CD14-positive monocyte (primary cell): ENCODE measurements at regions not wholly inside any gene's neighbourhood (a gene's known extent, or its start where the extent isn't known, plus 50 kb on each side); places are given as distances from the start of the nearest gene placed in this dataset.

Experiments used
- DNase-seq, 3 donors: peaks; one replicate each; pipeline ENCODE4 v3.0.0-alpha.2; 2011 to 2022
- H2AFZ ChIP-seq: 2 replicates; pipeline ENCODE4 v1.6.0; 2012; ENCODE audit warnings: mild to moderate bottlenecking, low read depth, low read length, inconsistent platforms; ENCODE audit not compliant: insufficient read depth, poor library complexity, severe bottlenecking
- H3K27ac ChIP-seq, 2 donors: 1 replicate in 1 of 2; 2 replicates in 1 of 2; pipeline ENCODE4 v1.5.1; 2012 to 2013; ENCODE audit warnings: low read length in 2 of 2, control low read depth in 1 of 2, inconsistent platforms in 1 of 2, low read depth in 1 of 2, mild to moderate bottlenecking in 1 of 2
- H3K27me3 ChIP-seq, 2 donors: one replicate each; pipeline versions ENCODE4 v1.6.0 to v1.6.1; 2011 to 2013; ENCODE audit warnings: low read length in 2 of 2; ENCODE audit not compliant: control insufficient read depth in 2 of 2, insufficient read depth in 2 of 2
- H3K36me3 ChIP-seq, 2 donors: replicated peaks in 1 of 2; 1 replicate in 1 of 2; 2 replicates in 1 of 2; pipeline versions ENCODE4 v1.5.1 to v1.6.1; 2012 to 2013; ENCODE audit warnings: low read length in 2 of 2, control low read depth in 1 of 2, inconsistent platforms in 1 of 2, mild to moderate bottlenecking in 1 of 2; ENCODE audit not compliant: insufficient read depth in 2 of 2, control insufficient read depth in 1 of 2
- H3K4me1 ChIP-seq, 2 donors: 1 replicate in 1 of 2; 2 replicates in 1 of 2; pipeline versions ENCODE4 v1.5.1 to v1.6.1; 2012 to 2013; ENCODE audit warnings: low read length in 2 of 2, control low read depth in 1 of 2, inconsistent platforms in 1 of 2, mild to moderate bottlenecking in 1 of 2, moderate library complexity in 1 of 2; ENCODE audit not compliant: insufficient read depth in 2 of 2, control insufficient read depth in 1 of 2
- H3K4me2 ChIP-seq: replicated peaks from 2 replicates; pipeline ENCODE3; 2012; ENCODE audit warnings: low read length, moderate library complexity, mild to moderate bottlenecking; ENCODE audit not compliant: poor library complexity, severe bottlenecking; ENCODE audit errors: extremely low read depth
- H3K4me3 ChIP-seq, 3 experiments: fragments of 200-600 bp in 1 of 3; sonication (generic) in 1 of 3; replicated peaks in 1 of 3; 1 replicate in 2 of 3; 2 replicates in 1 of 3; pipeline ENCODE4 v1.5.1; 2011 to 2013; ENCODE audit warnings: low read length in 3 of 3, mild to moderate bottlenecking in 3 of 3, control low read depth in 2 of 3, low read depth in 2 of 3, inconsistent platforms in 1 of 3, moderate library complexity in 1 of 3
- H3K79me2 ChIP-seq: 2 replicates; pipeline ENCODE4 v1.6.0; 2012; ENCODE audit warnings: mild to moderate bottlenecking, control low read depth, inconsistent platforms, low read length, moderate library complexity; ENCODE audit not compliant: insufficient read depth
- H3K9ac ChIP-seq: 2 replicates; pipeline ENCODE4 v1.6.0; 2017; ENCODE audit warnings: low read length, mild to moderate bottlenecking; ENCODE audit not compliant: insufficient read depth, poor library complexity, severe bottlenecking
- H3K9me3 ChIP-seq, 2 donors: replicated peaks in 1 of 2; 1 replicate in 1 of 2; 2 replicates in 1 of 2; pipeline versions ENCODE4 v1.5.1 to v1.6.1; 2012 to 2013; ENCODE audit warnings: low read length in 2 of 2, control low read depth in 1 of 2; ENCODE audit not compliant: control insufficient read depth in 1 of 2, insufficient read depth in 1 of 2
- H4K20me1 ChIP-seq: 2 replicates; pipeline ENCODE4 v1.6.0; 2012; ENCODE audit warnings: mild to moderate bottlenecking, low read length, control low read depth, moderate library complexity; ENCODE audit not compliant: insufficient read depth
- H3K27ac Mint-ChIP-seq, 7 donors: one replicate each; pipeline ENCODE4 v1.8.0; 2020; ENCODE audit warnings: mild to moderate bottlenecking in 7 of 7, mixed read lengths in 7 of 7, moderate library complexity in 6 of 7, inconsistent platforms in 2 of 7
- H3K27me3 Mint-ChIP-seq, 3 donors: one replicate each; pipeline ENCODE4 v1.8.0; 2021 to 2022; ENCODE audit warnings: low read depth in 3 of 3, mild to moderate bottlenecking in 3 of 3, mixed read lengths in 3 of 3, moderate library complexity in 3 of 3, inconsistent platforms in 1 of 3
- H3K36me3 Mint-ChIP-seq, 2 donors: one replicate each; pipeline ENCODE4 v1.8.0; 2020; ENCODE audit warnings: mixed read lengths in 2 of 2, inconsistent platforms in 1 of 2, mild to moderate bottlenecking in 1 of 2
- H3K4me1 Mint-ChIP-seq: one replicate; pipeline ENCODE4 v1.8.0; 2020; ENCODE audit warnings: mild to moderate bottlenecking, mixed read lengths
- H3K4me3 Mint-ChIP-seq, 2 donors: one replicate each; pipeline ENCODE4 v1.8.0; 2020; ENCODE audit warnings: mild to moderate bottlenecking in 2 of 2, mixed read lengths in 2 of 2, moderate library complexity in 1 of 2
- H3K9me3 Mint-ChIP-seq, 7 donors: one replicate each; pipeline ENCODE4 v1.8.0; 2020 to 2022; ENCODE audit warnings: mixed read lengths in 7 of 7, mild to moderate bottlenecking in 6 of 7, moderate library complexity in 6 of 7, inconsistent platforms in 2 of 7
- WGBS: methylation state at CpG from one replicate; pipeline ENCODE4 v1.1.5; 2013; ENCODE audit warnings: missing lambda C conversion rate; ENCODE audit not compliant: insufficient coverage; 5-methylcytosine and 5-hydroxymethylcytosine counted together
- intact Hi-C, 2 donors: fragments of 100-400 bp; cut with micrococcal nuclease; formaldehyde crosslinking; loops; one replicate each; pipeline versions ENCODE4 v1.15.0 to v1.15.1; 2023
- TF ChIP-seq, protein P1 (sequence below): fragments of 200-600 bp; IDR thresholded peaks from one replicate; pipeline ENCODE4 v1.8.0; 2022; ENCODE audit warnings: antibody characterized with exemption, mild to moderate bottlenecking

DNA sequence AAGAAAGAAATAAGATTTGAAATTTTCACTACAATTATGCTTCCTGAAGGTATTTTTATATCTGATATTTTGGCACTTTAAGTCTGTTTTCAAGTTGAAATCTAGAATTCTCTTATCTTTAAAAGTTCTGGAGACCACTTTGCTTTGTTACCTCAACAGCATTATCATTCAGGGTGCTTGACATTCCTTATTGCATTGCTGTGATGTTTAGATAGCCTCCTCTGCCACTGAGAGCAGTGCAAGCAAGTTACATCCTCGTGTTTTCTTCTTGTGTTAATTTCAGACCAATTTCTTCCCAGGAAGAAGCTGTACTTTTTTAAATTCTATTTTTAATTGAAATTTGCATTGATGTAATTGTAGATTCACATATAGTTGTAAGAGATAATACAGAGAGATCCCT is 333.9 kb upstream of the KIRREL3 start:
- H3K27ac Mint-ChIP-seq, result no peak overlapping the region
- DNase-seq, result no peak
- H3K4me3 Mint-ChIP-seq, result no peak overlapping the region
- H4K20me1 ChIP-seq, result no peaks in the 10 kb centered on the region
- H3K27me3 ChIP-seq, result no peaks in the 10 kb centered on the region
- no peak overlapping the region for H3K9ac ChIP-seq
- H2AFZ ChIP-seq, result no peak overlapping the region
- H3K4me1 Mint-ChIP-seq, result no peaks in the 10 kb centered on the region
- peaks cover 0 to 8% (median 2%) of the 10 kb centered on the region in 7 donors for H3K9me3 Mint-ChIP-seq
- H3K27ac ChIP-seq, result no peak overlapping the region
- WGBS, result no CpG with 5 or more reads among the region's 1 CpG
- TF ChIP-seq, protein P1, sequence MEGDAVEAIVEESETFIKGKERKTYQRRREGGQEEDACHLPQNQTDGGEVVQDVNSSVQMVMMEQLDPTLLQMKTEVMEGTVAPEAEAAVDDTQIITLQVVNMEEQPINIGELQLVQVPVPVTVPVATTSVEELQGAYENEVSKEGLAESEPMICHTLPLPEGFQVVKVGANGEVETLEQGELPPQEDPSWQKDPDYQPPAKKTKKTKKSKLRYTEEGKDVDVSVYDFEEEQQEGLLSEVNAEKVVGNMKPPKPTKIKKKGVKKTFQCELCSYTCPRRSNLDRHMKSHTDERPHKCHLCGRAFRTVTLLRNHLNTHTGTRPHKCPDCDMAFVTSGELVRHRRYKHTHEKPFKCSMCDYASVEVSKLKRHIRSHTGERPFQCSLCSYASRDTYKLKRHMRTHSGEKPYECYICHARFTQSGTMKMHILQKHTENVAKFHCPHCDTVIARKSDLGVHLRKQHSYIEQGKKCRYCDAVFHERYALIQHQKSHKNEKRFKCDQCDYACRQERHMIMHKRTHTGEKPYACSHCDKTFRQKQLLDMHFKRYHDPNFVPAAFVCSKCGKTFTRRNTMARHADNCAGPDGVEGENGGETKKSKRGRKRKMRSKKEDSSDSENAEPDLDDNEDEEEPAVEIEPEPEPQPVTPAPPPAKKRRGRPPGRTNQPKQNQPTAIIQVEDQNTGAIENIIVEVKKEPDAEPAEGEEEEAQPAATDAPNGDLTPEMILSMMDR, result no peak
- H3K4me2 ChIP-seq, result no peak overlapping the region
- H3K27me3 Mint-ChIP-seq, result no peaks in the 10 kb centered on the region
- no peaks in the 10 kb centered on the region for H3K4me1 ChIP-seq
- H3K9me3 ChIP-seq, result no peaks in the 10 kb centered on the region
- H3K79me2 ChIP-seq, result no peaks in the 10 kb centered on the region
- H3K4me3 ChIP-seq, result no peak overlapping the region
- intact Hi-C loops, result no loop called here
- no peaks in the 10 kb centered on the region for H3K36me3 ChIP-seq
- no peaks in the 10 kb centered on the region for H3K36me3 Mint-ChIP-seq

DNA sequence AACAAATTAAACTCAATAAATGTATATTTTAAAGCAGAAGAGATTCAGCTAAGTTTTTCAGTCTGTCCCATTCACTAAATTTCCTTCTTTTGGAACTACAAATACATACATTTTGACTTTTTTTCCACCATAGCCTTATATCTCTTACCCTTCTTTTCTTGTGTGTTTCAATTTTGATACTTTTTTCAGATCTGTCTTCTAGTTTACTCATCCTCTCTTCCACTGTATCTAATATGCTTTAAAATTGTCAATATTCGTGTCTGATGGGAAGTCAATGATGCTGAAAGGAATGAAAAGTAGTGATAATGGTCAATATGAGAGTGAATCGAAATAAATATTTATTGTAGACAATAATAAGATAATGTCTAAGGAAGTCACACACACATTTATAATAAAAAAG is 332.3 kb upstream of the KIRREL3 start:
- no peak overlapping the region for H3K4me3 Mint-ChIP-seq
- H3K4me1 Mint-ChIP-seq, result no peaks in the 10 kb centered on the region
- Histone ChIP-seq H3K9me3 (no peaks in the 10 kb centered on the region), H3K27ac (no peak overlapping the region), H3K36me3 (no peaks in the 10 kb centered on the region), H3K9ac (no peak overlapping the region), H3K4me3 (no peak overlapping the region), H4K20me1 (no peaks in the 10 kb centered on the region), H3K4me1 (no peaks in the 10 kb centered on the region), H3K4me2 (no peak overlapping the region), H3K27me3 (no peaks in the 10 kb centered on the region), H3K79me2 (no peaks in the 10 kb centered on the region), H2AFZ (no peak overlapping the region)
- no peaks in the 10 kb centered on the region for H3K36me3 Mint-ChIP-seq
- intact Hi-C loops, result no loop called here
- peaks cover 0 to 3% (median 0%) of the 10 kb centered on the region in 3 donors for H3K27me3 Mint-ChIP-seq
- no peak overlapping the region for H3K27ac Mint-ChIP-seq
- no peak for DNase-seq
- peaks cover 0 to 12% (median 3%) of the 10 kb centered on the region in 7 donors for H3K9me3 Mint-ChIP-seq
- TF ChIP-seq, protein P1, result no peak
- WGBS, result no CpG with 5 or more reads among the region's 2 CpGs
